SK-MEL-5 (cell line): ENCODE measurements at regions not wholly inside any gene's neighbourhood (a gene's known extent, or its start where the extent isn't known, plus 50 kb on each side); places are given as distances from the start of the nearest gene placed in this dataset.
"Not testable (repeated sequence)": the region's sequence is repeated elsewhere in the genome, so short reads cannot be mapped to it uniquely, and the experiment has no call there.

Source experiments
- DNase-seq: peaks from one replicate; pipeline ENCODE4 v3.0.0-alpha.2; 2016; ENCODE audit warnings: low read depth, low spot score
- in situ Hi-C: cut with HindIII; loops from 2 replicates; pipeline ENCODE4 v1.10.0; 2016; ENCODE audit warnings: low sequenced_read_pairs, high pct_unique_total_duplicates, low pct_unique_long_range_greater_than_20kb

GRCh38 chr13:97749174-97749573 lies 204.3 kb upstream of the IPO5 start:
- in situ Hi-C loops = no loop called here
- peak; percentile 71 for DNase-seq

GRCh38 chr13:97751477-97751876 lies 202.0 kb upstream of the IPO5 start:
- no peak for DNase-seq
- in situ Hi-C loops = no loop called here

GRCh38 chr13:97752961-97753668 lies 200.4 kb upstream of the IPO5 start:
- DNase-seq = peak; percentile 11
- in situ Hi-C loops = no loop called here

GRCh38 chr13:97753942-97754670 lies 199.4 kb upstream of the IPO5 start:
- in situ Hi-C loops = no loop called here
- DNase-seq = peak; percentile 42

- peak; percentile 68 for DNase-seq
- in situ Hi-C loops = no loop called here
Observed at GRCh38 chr13:97757807-97758206, 195.7 kb upstream of the IPO5 start.

GRCh38 chr13:97758317-97758716 lies 195.2 kb upstream of the IPO5 start:
- in situ Hi-C loops = no loop called here
- no peak for DNase-seq

- no peak for DNase-seq
- in situ Hi-C loops = no loop called here
Observed at GRCh38 chr13:97761796-97762540, 191.5 kb upstream of the IPO5 start.

- in situ Hi-C loops = no loop called here
- no peak for DNase-seq
Observed at GRCh38 chr13:97766749-97767148, 186.7 kb upstream of the IPO5 start.

GRCh38 chr13:97768134-97768533 lies 185.3 kb upstream of the IPO5 start:
- no peak for DNase-seq
- in situ Hi-C loops = no loop called here

- in situ Hi-C loops, DNase-seq: not testable (repeated sequence)
Observed at GRCh38 chr13:97770231-97770630, 183.2 kb upstream of the IPO5 start.

- DNase-seq, in situ Hi-C loops: not testable (repeated sequence)
Observed at GRCh38 chr13:97772466-97772865, 181.0 kb upstream of the IPO5 start.

- DNase-seq, in situ Hi-C loops: not testable (repeated sequence)
Observed at GRCh38 chr13:97774391-97775100, 178.9 kb upstream of the IPO5 start.

- in situ Hi-C loops = no loop called here
- peak; percentile 98 for DNase-seq
Observed at GRCh38 chr13:97780486-97780885, 173.0 kb upstream of the IPO5 start.

- no peak for DNase-seq
- in situ Hi-C loops = no loop called here
Observed at GRCh38 chr13:97781891-97782305, 171.6 kb upstream of the IPO5 start.

- in situ Hi-C loops = no loop called here
- DNase-seq = no peak
Observed at GRCh38 chr13:97786510-97786909, 167.0 kb upstream of the IPO5 start.

GRCh38 chr13:97797553-97797952 lies 155.9 kb upstream of the IPO5 start:
- no peak for DNase-seq
- in situ Hi-C loops = no loop called here

- DNase-seq = no peak
- in situ Hi-C loops = no loop called here
Observed at GRCh38 chr13:97798171-97798821, 155.2 kb upstream of the IPO5 start.
